ENCODE measurements at regions not wholly inside any gene's neighbourhood (a gene's known extent, or its start where the extent isn't known, plus 50 kb on each side); places are given as distances from the start of the nearest gene placed in this dataset.

DNA sequence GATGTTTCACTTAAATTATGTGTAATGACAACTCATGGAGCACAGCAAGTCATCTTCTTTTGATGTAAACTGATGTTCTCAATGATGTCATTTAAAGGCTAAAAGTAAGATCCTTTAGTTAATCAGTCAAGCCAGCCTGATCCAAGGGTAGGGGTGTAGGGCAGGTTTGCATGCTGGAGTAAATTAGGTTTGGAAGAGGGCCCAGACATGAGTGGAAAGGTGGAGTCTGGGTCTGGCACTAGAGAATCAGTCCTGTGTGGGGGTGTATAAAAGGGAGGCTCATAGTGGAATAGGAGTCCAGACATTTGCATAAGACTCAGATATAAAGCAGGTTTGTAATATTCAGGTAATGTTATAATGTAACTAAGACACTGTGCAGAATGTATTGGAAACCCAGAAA lies 88.8 kb upstream of the NYAP2 start:
- TF ChIP-seq, protein P1, sequence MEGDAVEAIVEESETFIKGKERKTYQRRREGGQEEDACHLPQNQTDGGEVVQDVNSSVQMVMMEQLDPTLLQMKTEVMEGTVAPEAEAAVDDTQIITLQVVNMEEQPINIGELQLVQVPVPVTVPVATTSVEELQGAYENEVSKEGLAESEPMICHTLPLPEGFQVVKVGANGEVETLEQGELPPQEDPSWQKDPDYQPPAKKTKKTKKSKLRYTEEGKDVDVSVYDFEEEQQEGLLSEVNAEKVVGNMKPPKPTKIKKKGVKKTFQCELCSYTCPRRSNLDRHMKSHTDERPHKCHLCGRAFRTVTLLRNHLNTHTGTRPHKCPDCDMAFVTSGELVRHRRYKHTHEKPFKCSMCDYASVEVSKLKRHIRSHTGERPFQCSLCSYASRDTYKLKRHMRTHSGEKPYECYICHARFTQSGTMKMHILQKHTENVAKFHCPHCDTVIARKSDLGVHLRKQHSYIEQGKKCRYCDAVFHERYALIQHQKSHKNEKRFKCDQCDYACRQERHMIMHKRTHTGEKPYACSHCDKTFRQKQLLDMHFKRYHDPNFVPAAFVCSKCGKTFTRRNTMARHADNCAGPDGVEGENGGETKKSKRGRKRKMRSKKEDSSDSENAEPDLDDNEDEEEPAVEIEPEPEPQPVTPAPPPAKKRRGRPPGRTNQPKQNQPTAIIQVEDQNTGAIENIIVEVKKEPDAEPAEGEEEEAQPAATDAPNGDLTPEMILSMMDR (conservative IDR thresholded peaks at IDR 0.05): no peak
- no peak overlapping the region for H3K27ac ChIP-seq

DNA sequence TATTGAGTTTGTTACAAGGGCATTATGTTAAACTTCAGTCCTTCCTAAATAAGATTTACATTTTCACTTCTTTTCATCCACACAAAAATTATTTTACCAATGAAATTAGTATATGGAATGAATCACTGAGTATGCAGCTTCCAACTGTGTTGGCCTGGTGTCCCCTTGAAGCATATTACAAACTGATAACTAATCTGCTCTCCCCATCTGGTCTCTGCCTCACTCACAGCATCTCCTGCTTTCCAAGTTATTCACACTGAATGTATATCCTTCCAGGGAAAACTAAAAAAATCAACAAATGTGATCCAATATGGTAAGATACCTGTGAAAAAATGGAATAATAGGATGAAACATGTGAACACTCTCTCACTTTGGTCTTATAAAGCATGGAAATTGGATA lies 90.0 kb upstream of the NYAP2 start:
- TF ChIP-seq, protein P1 (conservative IDR thresholded peaks at IDR 0.05): no peak
- no peak overlapping the region for H3K27ac ChIP-seq

DNA sequence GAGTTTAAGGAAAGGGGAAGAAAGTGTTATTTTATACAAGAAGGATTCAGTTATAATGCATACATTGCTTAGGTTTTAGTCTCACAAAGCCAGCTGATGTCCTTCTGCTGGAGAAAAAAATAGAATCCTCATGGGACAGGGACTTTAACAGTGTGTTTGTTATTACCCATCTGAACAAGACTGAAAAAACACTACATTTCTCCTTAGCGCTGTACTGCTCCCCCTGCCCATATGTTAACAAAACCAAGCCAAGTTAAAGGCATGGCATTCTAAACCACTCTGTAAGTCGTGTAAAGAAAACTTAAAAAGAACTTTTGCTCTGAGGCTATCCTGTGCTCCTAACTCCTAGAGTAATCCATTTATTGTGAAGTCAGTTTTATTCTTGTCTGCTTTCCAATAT lies 102.6 kb upstream of the NYAP2 start:
- TF ChIP-seq, protein P1 (conservative IDR thresholded peaks at IDR 0.05): no peak
- no peak overlapping the region for H3K27ac ChIP-seq

DNA sequence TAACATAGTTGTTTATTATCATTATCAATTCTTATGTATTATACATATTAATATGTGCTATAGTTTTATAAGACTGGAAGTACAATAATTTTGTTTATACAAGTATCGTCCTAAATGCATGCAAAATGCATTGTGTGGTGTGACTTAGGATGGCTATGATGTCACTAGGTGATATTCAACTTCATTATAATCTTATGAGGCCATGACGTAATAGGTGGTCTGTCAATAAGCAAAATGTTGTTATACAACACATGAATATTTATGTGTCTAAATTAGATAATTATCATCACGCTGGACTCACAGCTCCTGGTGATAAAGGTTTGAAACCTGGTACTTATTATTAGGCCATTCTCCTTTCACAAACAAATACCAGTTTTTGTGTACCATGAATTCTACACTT lies 104.4 kb upstream of the NYAP2 start:
- no peak overlapping the region for H3K27ac ChIP-seq
- TF ChIP-seq, protein P1 (conservative IDR thresholded peaks at IDR 0.05): no peak

DNA sequence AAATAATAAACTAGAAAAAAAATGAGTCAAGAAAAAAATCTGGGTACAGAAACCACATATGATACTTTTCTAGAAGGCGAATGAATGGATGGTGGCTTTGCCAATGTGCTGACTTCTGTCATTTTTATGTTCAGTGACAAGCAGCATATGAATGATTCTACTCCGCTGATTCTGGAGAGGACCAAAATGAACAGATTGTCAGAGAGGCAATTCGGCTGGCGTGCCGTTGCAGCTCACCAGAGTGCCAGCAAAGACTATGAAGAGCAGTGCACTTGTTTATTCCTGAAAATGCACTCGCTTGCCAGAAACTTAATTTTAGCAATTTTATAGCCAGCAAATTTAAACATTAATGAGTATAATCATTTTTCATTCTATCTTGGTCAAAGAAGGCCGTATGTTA lies 105.9 kb upstream of the NYAP2 start:
- no peak overlapping the region for H3K27ac ChIP-seq
- TF ChIP-seq, protein P1 (conservative IDR thresholded peaks at IDR 0.05): no peak

DNA sequence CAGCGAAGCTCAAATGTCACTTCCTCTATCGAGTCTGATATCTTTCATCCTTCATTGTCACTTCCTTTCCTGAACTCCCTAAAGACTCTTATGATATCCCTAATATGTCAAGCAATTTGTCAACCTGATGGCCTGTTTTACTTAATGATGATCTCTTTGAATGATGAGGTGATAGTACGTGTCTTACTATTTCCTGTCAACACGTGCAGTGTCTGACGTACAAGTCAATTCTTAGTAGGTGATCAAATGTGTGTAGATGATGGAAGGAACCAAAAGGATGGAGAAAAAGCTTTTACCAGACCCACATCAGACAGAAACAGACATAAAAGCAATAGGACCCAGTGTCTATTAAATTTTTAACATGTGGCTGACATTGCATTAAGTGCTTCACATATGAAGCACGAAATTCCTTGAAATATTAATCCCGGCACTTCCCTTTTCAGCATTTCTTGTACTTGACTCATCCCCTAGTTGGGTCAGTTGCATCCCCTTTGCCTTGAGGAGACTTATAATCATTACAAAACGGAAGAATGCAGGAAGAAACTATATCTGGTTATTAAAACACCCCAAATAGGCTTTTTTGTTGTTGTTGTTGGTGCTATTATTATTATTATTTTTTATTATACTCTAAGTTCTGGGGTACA lies 108.6 kb upstream of the NYAP2 start:
- TF ChIP-seq, protein P1 (conservative IDR thresholded peaks at IDR 0.05): no peak
- no peak overlapping the region for H3K27ac ChIP-seq

DNA sequence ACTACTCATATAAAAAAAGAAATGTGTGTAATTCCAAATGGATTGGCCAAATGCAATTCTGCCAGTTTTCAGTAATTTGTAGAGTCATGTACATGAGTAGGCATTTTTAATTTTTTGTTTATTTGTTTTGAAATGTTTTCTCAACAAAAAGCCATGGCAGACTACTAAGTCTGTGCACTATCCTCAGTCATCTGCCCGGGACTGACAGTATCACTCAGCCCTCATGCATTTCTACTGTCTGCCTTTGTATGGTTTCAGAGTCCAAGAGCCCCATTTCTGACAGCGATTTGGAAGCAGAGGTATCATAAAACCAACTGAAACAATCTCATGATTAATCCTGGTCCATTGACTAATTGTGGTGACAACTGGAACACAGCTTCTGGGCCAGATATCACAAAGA lies 109.9 kb upstream of the NYAP2 start:
- TF ChIP-seq, protein P1 (conservative IDR thresholded peaks at IDR 0.05): no peak
- H3K27ac ChIP-seq: no peak overlapping the region

All from VCaP (cell line).